GM18507 (cell line): ENCODE measurements at regions not wholly inside any gene's neighbourhood (a gene's known extent, or its start where the extent isn't known, plus 50 kb on each side); places are given as distances from the start of the nearest gene placed in this dataset.

Experiments
- DNase-seq: peaks from one replicate; pipeline ENCODE4 v3.0.0; 2011; ENCODE audit warnings: low read depth; ENCODE audit not compliant: insufficient read length; ENCODE audit errors: extremely low spot score
- FAIRE-seq: peaks from 2 replicates; lab custom pipeline; 2011; peaks lifted over from hg19 to GRCh38; lab: Jason Lieb, UNC

GRCh38 chr1:81032973-81033425 is 767.7 kb upstream of the ADGRL2 start:
- FAIRE-seq (no peak), DNase-seq (no peak)

GRCh38 chr1:81032374-81032773 is 768.4 kb upstream of the ADGRL2 start:
- DNase-seq, result no peak
- FAIRE-seq, result no peak

- no peak for FAIRE-seq
These were observed 770.3 kb upstream of the ADGRL2 start for GRCh38 chr1:81030441-81030840.

GRCh38 chr1:81029266-81029665 is 771.5 kb upstream of the ADGRL2 start:
- DNase-seq (no peak), FAIRE-seq (no peak)

More at GRCh38 chr1:81030441-81030840, 770.3 kb upstream of the ADGRL2 start:
- DNase-seq, result no peak

- DNase-seq (no peak), FAIRE-seq (no peak)
These were observed 777.5 kb upstream of the ADGRL2 start for GRCh38 chr1:81023187-81023724.

- DNase-seq (no peak), FAIRE-seq (no peak)
These were observed 779.6 kb upstream of the ADGRL2 start for GRCh38 chr1:81021134-81021533.

- no peak for FAIRE-seq
- DNase-seq, result no peak
These were observed 780.2 kb upstream of the ADGRL2 start for GRCh38 chr1:81020506-81020905.

- FAIRE-seq, result no peak
- no peak for DNase-seq
These were observed 790.6 kb upstream of the ADGRL2 start for GRCh38 chr1:81010126-81010525.

- FAIRE-seq, result no peak
- DNase-seq, result no peak
These were observed 792.4 kb upstream of the ADGRL2 start for GRCh38 chr1:81008293-81008692.

GRCh38 chr1:81007024-81007423 is 793.7 kb upstream of the ADGRL2 start:
- FAIRE-seq (no peak), DNase-seq (no peak)

GRCh38 chr1:81006502-81006901 is 794.2 kb upstream of the ADGRL2 start:
- FAIRE-seq (no peak), DNase-seq (no peak)

- FAIRE-seq (no peak), DNase-seq (no peak)
These were observed 796.7 kb upstream of the ADGRL2 start for GRCh38 chr1:81004011-81004410.

GRCh38 chr1:80994934-80995333 is 805.8 kb upstream of the ADGRL2 start:
- DNase-seq (no peak), FAIRE-seq (no peak)

- FAIRE-seq (no peak), DNase-seq (no peak)
These were observed 806.7 kb upstream of the ADGRL2 start for GRCh38 chr1:80994038-80994437.

GRCh38 chr1:80993154-80993980 is 807.4 kb upstream of the ADGRL2 start:
- DNase-seq, result no peak
- FAIRE-seq, result no peak

- DNase-seq (no peak), FAIRE-seq (no peak)
These were observed 811.3 kb upstream of the ADGRL2 start for GRCh38 chr1:80989455-80989854.

GRCh38 chr1:80988926-80989325 is 811.8 kb upstream of the ADGRL2 start:
- FAIRE-seq, result no peak
- DNase-seq, result no peak

- DNase-seq (no peak), FAIRE-seq (no peak)
These were observed 812.9 kb upstream of the ADGRL2 start for GRCh38 chr1:80987824-80988223.

GRCh38 chr1:80987106-80987505 is 813.6 kb upstream of the ADGRL2 start:
- no peak for FAIRE-seq
- DNase-seq, result no peak

- DNase-seq (no peak), FAIRE-seq (no peak)
These were observed 817.9 kb upstream of the ADGRL2 start for GRCh38 chr1:80982831-80983230.

GRCh38 chr1:80973101-80973500 is 827.6 kb upstream of the ADGRL2 start:
- DNase-seq (no peak), FAIRE-seq (no peak)
